Stimulated activated CD4-positive, alpha-beta T cell treated with anti-CD3 and anti-CD28 coated beads, Interleukin-15, amount 100 ng/mL, for 48 hours (primary cell): ENCODE measurements at regions not wholly inside any gene's neighbourhood (a gene's known extent, or its start where the extent isn't known, plus 50 kb on each side); places are given as distances from the start of the nearest gene placed in this dataset.
"Not testable (repeated sequence)": the region's sequence is repeated elsewhere in the genome, so short reads cannot be mapped to it uniquely, and the experiment has no call there.

Source experiments
- DNase-seq, 2 donors: peaks; one replicate each; pipeline ENCODE4 v3.0.0-alpha.2; 2020; ENCODE audit warnings: low read depth in 2 of 2

DNA sequence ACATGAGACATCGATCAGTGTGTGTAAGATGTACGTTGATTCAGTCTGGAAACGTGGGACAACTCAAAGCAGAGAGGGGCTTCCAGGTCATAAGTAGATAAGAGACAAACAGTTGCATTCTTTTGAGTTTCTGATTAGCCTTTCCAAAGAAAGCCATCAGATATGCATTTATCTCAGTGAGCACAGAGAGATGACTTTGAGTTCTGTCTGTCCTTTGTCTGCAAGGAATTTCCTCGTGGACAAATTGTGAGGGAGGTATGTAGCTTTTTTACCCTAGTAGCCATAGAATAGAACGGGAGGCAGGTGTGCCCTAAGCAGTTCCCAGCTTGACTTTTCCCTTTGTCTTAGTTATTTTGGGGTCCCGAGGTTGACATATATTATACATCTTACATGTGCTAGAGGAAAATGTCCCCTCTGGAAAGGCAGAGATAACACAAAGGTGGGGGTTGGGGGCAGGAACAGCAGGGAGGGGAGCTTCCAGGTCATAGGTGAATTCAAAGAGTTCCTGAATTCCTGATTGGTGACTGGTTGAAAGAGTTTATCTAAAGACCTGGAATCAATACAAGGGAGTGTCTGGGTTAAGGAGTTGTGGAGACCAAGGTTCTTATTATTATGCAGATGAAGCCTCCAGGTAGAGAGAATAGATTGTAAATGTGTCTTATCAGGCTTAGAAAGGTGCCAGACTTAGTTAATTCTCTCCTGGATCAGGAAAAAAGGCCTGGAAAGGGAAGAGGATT is 237.0 kb downstream of the NFATC2 start:
- no peak for DNase-seq

DNA sequence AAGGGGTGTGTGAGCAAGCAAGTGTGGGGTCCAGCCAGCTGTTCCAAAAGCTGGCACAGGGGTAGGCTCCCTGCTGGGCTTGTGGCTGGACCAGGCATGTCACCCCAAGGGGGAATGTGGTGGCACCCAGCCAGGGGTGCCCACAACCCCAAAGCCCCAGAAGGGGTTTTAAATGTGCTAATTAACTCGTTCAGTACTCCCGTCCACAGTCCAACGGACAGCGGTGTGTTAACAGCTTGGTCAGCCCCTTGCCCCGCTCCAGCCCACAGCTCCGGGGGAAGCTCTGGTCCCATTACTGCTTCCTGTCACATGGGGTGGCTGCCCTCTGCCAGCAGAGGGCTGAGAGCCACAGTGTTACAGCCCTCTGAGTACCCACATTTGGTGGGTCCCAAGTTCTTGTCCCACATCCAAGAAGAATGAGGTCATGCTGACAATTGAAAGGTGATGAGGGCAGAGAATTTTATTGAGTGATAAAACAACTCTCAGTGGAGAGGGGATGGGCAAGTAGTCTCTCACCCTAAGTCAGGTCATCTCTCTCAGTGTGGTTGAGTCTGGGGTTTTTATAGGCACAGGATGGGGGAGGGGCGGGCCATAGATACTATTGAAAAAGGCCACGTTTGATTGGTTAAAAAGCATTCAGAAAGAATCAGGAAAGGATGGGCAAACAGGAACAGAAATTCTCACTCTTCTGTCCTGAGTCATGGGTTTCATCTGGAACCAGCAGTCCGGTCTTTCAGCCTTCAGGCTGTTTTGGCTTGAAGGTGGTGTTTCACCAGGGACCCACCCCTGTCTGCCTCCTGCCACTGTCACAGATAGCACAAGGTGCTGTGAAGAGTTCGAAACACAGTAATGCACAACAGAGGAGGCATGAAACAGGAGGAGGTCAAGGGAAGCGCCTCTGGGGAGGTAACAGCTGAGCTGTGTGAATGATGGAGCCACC is 238.5 kb downstream of the NFATC2 start:
- no peak for DNase-seq

DNA sequence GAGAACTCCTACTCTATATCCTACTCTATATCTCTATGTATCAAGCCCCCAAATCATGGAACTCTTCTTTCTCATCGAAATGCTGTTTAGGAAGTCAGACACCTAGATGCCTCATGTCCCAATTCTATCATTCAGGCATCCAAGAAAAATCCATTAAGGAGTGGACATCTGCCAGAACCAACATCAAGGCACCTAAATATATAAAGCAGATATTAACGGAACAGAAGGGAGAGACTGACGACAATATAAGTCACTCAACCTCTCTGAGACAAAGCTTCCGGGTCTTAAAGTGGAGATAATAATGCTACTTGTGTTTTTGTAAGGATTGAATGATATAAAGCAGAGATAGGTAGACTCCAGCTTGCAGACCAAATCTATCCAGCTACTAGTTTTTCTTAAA is 241.5 kb downstream of the NFATC2 start:
- DNase-seq: no peak

- no peak for DNase-seq
Observed at GRCh38 chr20:51300104-51300503, 242.4 kb downstream of the NFATC2 start.

DNA sequence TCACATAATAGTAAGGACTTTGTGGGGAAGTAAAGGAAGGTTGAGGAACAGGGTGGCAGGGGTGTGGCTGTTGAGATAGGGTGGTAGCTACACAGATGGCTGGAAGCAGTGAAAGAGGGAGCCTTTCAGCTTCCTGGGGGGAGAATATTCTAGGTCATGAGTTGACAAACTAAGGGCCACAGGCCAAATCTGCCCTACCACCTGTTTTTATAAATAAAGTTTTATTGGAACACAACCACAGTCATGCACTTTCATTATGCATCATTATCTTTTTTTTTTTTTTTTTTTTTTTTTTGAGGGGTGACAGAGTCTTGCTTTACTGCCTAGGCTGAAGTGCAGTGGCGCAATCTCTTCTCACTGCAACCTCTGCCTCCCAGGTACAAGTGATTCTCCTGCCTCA is 243.1 kb downstream of the NFATC2 start:
- DNase-seq: no peak

DNA sequence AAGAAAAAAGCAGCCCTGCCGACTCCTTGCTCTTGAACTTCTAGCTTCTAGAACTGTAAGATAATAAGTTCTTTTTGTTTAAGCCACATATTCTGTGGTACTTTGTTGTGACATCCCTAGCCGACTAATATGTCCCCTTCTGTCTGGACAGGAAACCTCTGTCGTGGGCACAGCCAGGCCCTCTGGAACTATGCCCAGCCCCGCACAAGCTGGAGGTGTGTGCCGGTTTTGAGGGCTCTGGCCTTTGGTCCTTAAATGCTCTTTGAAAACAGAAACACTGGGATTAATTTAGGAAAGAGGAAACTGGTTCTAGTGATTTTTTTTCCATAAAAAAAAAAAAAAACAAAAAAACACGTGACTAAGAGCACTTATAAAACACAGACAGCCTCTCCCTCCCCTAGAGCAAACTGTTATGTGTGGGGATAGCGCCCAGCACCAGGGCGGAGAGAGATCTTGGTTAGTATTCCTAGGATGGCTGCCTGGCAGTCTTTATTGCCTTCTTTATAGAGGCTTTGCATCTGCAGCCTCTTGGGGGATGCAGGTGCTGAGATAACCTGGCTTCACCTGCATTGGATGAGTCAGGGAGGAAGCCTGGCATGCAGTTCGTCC is 244.3 kb downstream of the NFATC2 start:
- no peak for DNase-seq

DNA sequence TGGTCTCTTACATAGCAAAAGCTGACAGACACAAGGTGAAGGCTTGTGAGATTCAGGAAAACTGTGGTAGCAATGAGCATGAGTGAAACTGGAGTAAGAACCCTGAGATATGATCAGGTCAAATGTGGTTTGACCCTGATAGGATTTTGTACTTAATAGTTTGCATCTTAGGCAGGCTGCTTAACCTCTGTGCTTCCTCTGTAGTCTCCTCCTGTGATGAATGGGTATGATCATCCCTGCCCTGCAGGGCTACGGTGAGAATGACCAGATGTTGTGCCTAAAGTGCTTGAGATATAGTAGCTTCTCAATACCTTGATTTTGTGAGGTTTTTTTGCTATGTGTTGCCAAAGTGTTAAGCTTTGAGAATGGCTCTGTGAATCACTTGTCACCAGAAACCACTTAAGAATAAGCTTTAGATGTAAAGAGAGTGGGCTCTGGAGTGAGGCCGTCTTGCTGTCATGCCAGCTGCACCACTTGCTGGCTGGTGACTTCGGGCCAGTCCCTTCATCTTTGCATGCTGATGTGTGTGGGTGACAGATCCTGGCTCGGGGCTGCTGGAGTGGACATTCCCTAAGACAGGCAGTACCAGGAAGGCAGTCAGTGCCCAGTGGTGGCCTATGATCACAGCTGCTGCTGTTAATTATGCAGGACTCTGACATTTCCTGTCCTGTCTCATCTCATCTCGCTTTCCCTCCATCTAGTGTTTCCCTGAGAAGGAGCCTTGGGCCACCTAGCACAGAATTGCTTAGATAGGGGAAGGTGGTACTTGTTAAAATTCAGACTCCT is 254.7 kb downstream of the NFATC2 start:
- no peak for DNase-seq

GRCh38 chr20:51286758-51287157 is 255.8 kb downstream of the NFATC2 start:
- no peak for DNase-seq

DNA sequence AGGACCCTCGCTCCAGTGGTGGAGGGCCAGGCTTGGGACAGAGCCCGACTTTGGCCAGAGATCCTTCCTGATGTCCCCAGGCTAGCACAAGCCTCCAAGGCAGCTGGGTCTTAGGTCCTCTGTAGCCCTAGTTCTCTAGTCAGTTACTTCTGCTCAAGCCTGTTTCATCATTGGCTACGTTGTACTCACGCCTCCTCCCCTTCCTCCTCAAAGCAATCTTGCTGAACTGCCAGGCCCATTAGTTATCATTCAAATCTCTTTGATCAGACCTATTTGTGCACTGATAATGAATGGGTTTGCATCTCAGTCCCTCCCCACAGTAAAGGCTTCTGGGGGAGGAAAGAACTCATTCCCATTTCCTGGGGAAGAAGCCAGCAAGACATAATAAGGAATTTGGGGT is 256.8 kb downstream of the NFATC2 start:
- no peak for DNase-seq

GRCh38 chr20:51284871-51285270 is 257.6 kb downstream of the NFATC2 start:
- DNase-seq: no peak

DNA sequence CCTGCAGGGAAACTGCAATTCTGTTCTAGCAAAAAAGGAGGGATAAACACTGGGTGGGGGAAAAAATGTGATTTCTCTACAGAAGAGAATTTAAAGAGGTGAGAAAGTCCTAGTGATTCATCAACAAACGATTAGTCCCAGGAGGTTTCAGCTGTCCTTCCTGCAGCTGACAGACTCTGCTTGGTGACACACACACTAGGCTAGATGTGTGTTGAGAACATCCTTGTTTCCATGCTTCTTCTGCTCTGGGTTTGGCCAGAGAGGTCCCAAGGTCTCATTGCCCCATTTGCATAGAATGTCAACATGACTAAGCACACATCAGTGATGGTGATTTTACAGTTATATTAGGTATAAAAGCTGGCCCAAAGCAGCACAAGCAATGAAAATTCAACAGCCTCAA is 258.3 kb downstream of the NFATC2 start:
- no peak for DNase-seq

GRCh38 chr20:51281521-51281920 is 258.6 kb upstream of the KCNG1 start:
- no peak for DNase-seq

DNA sequence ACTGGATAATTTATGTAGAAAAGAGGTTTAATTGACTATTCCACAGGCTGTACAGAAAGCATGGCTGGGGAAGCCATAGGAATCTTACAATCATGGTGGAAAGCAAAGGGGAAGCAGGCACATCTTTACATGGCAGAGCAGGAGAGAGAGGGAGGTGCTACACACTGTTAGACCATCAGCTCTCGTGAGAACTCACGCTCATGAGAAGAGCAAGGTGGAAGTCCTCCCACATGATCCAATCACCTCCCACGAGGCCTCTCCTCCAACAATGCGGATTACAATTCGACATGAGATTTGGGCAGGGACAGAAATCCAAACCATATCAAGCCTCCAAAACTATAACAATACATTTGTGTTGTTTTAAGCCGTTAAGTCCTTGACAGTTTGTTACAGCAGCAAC is 257.1 kb upstream of the KCNG1 start:
- no peak for DNase-seq

DNA sequence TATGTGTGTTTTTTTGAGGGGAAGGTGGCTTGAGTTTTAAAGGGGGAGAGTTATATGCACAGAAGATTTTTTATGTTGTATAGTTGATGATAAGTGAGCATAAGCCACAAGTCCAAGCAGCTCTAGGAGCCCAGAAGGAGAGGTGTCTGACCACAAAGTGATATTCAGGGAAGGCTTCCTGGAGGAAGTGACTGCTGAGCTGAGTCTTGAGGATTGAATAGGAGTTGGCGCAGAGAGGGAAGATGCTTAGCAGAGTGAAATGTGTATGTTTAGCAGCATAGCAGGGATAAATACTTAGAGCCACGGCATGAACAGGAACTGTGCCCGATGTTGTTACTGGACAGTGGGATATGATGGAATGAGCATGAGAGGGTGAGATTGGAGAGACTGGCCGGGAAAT is 255.1 kb upstream of the KCNG1 start:
- no peak for DNase-seq

DNA sequence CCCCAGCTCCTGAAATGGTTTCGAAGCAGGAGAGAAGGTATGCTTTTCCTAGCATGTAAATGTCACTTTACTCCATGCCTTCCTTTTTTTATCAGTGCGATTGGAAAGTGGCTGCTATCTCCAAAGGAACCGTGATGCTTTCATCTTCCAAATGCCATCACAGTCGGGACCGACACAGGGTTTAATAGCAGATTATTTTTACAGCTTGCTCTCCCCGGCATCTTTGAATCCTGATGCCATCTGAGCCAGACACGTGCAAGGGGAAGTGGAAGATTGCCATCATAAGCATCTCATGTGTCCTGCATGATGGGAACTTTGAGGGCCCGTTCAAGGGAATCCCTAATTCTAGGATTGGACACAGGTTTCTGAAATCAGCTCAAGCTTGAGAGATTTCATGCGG is 253.4 kb upstream of the KCNG1 start:
- no peak for DNase-seq

GRCh38 chr20:51275826-51276225 is 252.9 kb upstream of the KCNG1 start:
- no peak for DNase-seq

DNA sequence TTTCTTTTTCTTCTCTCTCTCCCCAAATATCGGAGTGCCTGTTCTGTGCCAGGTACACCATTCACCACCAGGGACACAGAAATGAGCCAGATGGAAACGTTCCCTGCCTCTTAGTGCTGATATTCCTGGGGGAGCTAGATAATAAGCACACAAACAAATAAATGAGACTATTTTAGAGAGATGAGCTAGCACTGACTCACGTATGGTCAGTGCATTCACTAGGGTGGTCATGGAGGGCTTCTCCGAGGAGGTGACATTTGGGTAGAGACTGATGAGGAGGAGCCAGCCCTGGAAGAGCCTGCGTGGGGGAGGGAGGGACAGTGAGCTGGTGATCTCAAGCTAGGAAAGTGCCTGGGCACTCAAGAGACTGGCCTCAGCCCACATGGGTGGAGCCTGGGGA is 252.3 kb upstream of the KCNG1 start:
- no peak for DNase-seq

DNA sequence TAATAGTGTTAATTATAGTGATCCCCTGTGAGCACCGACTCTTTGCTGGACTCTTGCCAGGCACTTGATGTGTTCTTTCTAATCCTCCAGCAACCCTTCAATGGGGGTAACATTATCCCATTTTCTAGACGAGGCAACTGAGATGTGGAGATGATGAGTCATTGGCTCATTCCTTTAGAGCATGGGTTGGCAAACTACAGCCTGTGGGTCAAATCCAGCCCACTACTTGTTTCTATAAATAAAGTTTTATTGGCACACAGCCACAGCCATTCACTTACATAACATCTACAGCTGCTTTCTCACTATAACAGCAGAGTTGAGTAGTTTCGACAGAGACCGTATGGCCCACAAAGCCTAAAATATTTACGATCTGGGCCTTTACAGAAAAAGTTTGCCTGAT is 249.5 kb upstream of the KCNG1 start:
- no peak for DNase-seq

DNA sequence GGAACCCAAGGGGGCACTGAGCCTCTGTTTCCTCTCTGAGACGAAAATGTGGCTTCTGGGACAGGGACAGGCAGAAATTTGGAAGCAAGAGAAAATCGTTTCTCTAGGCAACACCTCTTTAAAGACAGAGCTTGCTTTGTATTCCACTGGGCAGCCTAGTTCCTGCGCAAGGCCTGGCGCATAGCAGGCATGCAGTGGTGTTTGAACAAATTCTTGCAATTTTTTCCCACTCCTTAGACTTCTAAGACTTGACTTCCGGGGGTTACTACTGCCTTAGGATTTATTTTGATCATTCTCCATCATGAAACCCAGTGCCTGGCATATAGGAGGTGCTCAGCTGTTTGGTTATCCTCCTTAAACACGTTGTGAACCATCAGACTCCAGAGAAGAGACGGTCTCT is 249.0 kb upstream of the KCNG1 start:
- no peak for DNase-seq

GRCh38 chr20:51271289-51271688 is 248.4 kb upstream of the KCNG1 start:
- DNase-seq: not testable (repeated sequence)

GRCh38 chr20:51269671-51270070 is 246.8 kb upstream of the KCNG1 start:
- DNase-seq: no peak

DNA sequence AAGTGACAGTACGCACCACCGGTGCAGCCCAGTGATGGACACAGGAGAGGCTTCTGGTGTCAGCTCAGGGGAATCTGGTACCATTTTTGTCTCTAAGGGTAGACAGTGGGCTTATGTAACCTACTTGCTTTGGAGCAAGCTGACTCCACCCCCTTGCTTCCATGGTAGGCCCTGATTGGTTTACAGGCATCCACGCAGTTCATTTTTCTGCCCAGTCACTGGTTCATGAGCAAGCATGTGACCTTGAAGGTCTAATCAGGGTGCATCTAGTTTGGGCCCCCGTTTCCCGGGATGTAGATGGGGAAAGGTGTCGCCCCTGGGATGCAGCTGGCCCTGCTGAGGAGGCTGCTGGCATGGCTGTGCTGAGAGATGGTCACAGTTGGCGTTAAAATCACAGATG is 244.8 kb upstream of the KCNG1 start:
- no peak for DNase-seq
